ENCODE measurements at regions not wholly inside any gene's neighbourhood (a gene's known extent, or its start where the extent isn't known, plus 50 kb on each side); places are given as distances from the start of the nearest gene placed in this dataset.

DNA sequence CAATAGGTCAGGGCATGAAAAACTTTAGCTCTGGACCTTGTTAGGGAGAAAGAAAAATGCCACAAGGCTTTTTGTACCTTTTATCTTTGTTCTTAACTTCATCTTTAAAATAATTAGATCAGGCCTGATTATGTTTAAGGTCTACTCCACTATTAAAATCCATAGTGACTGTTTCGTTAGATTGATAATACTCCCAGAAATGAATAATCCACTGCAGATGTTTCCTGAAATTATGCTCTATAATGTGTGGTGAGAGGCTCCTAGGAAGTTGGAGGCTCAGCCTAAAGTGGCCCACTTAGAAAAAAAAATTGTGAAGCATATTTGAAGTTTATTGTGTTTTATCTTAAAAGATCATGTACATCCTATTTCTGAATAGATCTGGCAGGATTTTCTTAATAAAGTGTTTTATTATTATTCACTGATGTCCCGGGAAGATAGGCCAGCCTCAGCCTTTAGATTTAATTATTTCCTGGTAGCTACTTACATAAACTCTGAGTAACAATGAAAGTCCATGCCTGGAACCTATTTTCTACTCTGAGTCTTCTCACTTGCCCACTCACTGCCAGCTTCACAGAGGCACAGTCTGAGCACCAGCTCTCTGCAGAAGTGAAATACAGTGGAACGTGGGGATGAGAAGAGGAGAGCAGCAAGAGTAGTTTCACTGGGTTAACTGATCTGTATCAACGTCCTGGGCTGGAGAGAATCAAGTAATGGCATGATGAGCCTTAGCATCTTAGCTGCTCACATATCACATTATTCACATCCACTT is 126.8 kb upstream of the TMEM170B start:
- TF ChIP-seq, protein P1, sequence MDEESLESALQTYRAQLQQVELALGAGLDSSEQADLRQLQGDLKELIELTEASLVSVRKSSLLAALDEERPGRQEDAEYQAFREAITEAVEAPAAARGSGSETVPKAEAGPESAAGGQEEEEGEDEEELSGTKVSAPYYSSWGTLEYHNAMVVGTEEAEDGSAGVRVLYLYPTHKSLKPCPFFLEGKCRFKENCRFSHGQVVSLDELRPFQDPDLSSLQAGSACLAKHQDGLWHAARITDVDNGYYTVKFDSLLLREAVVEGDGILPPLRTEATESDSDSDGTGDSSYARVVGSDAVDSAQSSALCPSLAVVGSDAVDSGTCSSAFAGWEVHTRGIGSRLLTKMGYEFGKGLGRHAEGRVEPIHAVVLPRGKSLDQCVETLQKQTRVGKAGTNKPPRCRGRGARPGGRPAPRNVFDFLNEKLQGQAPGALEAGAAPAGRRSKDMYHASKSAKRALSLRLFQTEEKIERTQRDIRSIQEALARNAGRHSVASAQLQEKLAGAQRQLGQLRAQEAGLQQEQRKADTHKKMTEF (CRISPR knock-in tag; IDR thresholded peaks at IDR 0.05) = no peak
- TF ChIP-seq, protein P2, sequence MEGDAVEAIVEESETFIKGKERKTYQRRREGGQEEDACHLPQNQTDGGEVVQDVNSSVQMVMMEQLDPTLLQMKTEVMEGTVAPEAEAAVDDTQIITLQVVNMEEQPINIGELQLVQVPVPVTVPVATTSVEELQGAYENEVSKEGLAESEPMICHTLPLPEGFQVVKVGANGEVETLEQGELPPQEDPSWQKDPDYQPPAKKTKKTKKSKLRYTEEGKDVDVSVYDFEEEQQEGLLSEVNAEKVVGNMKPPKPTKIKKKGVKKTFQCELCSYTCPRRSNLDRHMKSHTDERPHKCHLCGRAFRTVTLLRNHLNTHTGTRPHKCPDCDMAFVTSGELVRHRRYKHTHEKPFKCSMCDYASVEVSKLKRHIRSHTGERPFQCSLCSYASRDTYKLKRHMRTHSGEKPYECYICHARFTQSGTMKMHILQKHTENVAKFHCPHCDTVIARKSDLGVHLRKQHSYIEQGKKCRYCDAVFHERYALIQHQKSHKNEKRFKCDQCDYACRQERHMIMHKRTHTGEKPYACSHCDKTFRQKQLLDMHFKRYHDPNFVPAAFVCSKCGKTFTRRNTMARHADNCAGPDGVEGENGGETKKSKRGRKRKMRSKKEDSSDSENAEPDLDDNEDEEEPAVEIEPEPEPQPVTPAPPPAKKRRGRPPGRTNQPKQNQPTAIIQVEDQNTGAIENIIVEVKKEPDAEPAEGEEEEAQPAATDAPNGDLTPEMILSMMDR (CRISPR knock-in tag; IDR thresholded peaks at IDR 0.05) = no peak
- no peak for TF ChIP-seq RFX5 (IDR thresholded peaks at IDR 0.05; ENCODE audit: low read depth, low read length)
- TF ChIP-seq ZNF772 (CRISPR knock-in tag; IDR thresholded peaks at IDR 0.05) = no peak
- TF ChIP-seq, protein P3, sequence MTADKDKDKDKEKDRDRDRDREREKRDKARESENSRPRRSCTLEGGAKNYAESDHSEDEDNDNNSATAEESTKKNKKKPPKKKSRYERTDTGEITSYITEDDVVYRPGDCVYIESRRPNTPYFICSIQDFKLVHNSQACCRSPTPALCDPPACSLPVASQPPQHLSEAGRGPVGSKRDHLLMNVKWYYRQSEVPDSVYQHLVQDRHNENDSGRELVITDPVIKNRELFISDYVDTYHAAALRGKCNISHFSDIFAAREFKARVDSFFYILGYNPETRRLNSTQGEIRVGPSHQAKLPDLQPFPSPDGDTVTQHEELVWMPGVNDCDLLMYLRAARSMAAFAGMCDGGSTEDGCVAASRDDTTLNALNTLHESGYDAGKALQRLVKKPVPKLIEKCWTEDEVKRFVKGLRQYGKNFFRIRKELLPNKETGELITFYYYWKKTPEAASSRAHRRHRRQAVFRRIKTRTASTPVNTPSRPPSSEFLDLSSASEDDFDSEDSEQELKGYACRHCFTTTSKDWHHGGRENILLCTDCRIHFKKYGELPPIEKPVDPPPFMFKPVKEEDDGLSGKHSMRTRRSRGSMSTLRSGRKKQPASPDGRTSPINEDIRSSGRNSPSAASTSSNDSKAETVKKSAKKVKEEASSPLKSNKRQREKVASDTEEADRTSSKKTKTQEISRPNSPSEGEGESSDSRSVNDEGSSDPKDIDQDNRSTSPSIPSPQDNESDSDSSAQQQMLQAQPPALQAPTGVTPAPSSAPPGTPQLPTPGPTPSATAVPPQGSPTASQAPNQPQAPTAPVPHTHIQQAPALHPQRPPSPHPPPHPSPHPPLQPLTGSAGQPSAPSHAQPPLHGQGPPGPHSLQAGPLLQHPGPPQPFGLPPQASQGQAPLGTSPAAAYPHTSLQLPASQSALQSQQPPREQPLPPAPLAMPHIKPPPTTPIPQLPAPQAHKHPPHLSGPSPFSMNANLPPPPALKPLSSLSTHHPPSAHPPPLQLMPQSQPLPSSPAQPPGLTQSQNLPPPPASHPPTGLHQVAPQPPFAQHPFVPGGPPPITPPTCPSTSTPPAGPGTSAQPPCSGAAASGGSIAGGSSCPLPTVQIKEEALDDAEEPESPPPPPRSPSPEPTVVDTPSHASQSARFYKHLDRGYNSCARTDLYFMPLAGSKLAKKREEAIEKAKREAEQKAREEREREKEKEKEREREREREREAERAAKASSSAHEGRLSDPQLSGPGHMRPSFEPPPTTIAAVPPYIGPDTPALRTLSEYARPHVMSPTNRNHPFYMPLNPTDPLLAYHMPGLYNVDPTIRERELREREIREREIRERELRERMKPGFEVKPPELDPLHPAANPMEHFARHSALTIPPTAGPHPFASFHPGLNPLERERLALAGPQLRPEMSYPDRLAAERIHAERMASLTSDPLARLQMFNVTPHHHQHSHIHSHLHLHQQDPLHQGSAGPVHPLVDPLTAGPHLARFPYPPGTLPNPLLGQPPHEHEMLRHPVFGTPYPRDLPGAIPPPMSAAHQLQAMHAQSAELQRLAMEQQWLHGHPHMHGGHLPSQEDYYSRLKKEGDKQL (CRISPR knock-in tag; IDR thresholded peaks at IDR 0.05; ENCODE audit: low read depth) = no peak
- TF ChIP-seq BRCA1 (CRISPR knock-in tag; IDR thresholded peaks at IDR 0.05) = no peak

Measured in HepG2 (cell line).